Right atrium auricular region (tissue), 2 donors: ENCODE measurements at regions not wholly inside any gene's neighbourhood (a gene's known extent, or its start where the extent isn't known, plus 50 kb on each side); places are given as distances from the start of the nearest gene placed in this dataset.

Experiments
- DNase-seq: peaks from one replicate; pipeline ENCODE4 v3.0.0-alpha.2; 2019; ENCODE audit warnings: low spot score
- H3K27ac ChIP-seq, 2 donors: fragments of 200-600 bp; sonication (generic); 1 replicate in 1 of 2; 2 replicates in 1 of 2; pipeline ENCODE4 v1.5.1; 2016 to 2019
- H3K27me3 ChIP-seq, 2 donors: fragments of 200-600 bp; sonication (generic); one replicate each; pipeline versions ENCODE4 v1.5.1 to v1.6.0; 2017 to 2019
- H3K36me3 ChIP-seq: fragments of 200-600 bp; sonication (generic); one replicate; pipeline ENCODE4 v1.5.1; 2016
- H3K4me1 ChIP-seq, 2 donors: fragments of 200-600 bp; sonication (generic); one replicate each; pipeline versions ENCODE4 v1.5.1 to v1.6.0; 2017 to 2019
- H3K4me3 ChIP-seq, 2 donors: fragments of 200-600 bp; sonication (generic); 1 replicate in 1 of 2; 2 replicates in 1 of 2; pipeline ENCODE4 v1.5.1; 2017 to 2019; ENCODE audit warnings: mild to moderate bottlenecking in 1 of 2, moderate library complexity in 1 of 2
- H3K9me3 ChIP-seq, 2 donors: fragments of 200-600 bp; sonication (generic); one replicate each; pipeline ENCODE4 v1.5.1; 2019
- TF ChIP-seq, protein P1 (sequence below), 2 donors: fragments of 200-600 bp; sonication (generic); IDR thresholded peaks; one replicate each; pipeline ENCODE4 v1.5.1; 2019; ENCODE audit warnings: antibody characterized with exemption in 2 of 2

DNA sequence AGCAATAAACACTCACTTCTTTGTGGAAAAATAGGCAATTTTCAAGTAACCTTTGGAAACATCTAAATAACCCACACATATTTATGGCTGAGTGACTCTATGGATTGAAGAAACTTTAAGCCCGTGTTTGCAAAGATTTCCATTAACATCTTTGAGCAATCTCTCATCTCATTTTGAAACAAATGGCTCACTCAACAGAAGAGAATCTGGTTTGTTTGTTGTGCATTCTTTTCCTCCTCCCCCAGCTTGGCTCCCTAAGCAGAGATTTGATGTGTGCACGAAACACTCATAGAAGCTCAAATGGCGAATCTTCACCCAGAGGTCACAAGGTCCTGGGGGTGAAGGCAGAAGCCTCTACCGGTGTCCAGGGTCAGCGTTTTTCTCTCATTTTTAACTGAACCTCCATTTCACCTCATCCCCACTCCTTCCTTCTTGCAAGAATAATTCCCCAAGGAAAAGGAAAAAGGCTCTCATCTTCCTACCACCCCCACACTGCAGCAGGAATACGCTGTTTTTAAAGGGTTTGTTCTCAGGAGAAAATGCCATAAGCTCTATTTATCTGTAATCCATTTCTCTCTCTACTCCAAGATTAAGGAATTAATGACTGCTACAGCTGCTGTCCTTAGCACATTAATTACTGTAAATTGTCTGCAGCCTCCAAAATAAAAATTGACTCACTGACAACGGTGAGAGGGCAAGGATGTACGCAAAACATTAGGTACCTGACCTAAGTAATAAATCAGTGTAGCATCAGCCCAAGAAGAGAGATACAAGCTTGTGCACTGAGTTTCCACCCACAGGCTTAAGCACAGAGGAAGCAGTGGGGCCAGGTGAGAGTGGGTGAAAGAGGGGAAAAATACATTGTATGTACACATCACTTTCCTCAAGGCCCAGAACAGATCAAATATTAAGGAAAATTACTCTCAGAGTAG lies 307.6 kb upstream of the NOCT start:
- no peaks in the 10 kb centered on the region for H3K27me3 ChIP-seq
- H3K4me1 ChIP-seq: no peaks in the 10 kb centered on the region
- TF ChIP-seq, protein P1, sequence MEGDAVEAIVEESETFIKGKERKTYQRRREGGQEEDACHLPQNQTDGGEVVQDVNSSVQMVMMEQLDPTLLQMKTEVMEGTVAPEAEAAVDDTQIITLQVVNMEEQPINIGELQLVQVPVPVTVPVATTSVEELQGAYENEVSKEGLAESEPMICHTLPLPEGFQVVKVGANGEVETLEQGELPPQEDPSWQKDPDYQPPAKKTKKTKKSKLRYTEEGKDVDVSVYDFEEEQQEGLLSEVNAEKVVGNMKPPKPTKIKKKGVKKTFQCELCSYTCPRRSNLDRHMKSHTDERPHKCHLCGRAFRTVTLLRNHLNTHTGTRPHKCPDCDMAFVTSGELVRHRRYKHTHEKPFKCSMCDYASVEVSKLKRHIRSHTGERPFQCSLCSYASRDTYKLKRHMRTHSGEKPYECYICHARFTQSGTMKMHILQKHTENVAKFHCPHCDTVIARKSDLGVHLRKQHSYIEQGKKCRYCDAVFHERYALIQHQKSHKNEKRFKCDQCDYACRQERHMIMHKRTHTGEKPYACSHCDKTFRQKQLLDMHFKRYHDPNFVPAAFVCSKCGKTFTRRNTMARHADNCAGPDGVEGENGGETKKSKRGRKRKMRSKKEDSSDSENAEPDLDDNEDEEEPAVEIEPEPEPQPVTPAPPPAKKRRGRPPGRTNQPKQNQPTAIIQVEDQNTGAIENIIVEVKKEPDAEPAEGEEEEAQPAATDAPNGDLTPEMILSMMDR (IDR thresholded peaks at IDR 0.05): no peak
- H3K27ac ChIP-seq: no peak overlapping the region
- DNase-seq: no peak
- H3K36me3 ChIP-seq: no peaks in the 10 kb centered on the region
- no peak overlapping the region for H3K4me3 ChIP-seq
- H3K9me3 ChIP-seq: no peaks in the 10 kb centered on the region

DNA sequence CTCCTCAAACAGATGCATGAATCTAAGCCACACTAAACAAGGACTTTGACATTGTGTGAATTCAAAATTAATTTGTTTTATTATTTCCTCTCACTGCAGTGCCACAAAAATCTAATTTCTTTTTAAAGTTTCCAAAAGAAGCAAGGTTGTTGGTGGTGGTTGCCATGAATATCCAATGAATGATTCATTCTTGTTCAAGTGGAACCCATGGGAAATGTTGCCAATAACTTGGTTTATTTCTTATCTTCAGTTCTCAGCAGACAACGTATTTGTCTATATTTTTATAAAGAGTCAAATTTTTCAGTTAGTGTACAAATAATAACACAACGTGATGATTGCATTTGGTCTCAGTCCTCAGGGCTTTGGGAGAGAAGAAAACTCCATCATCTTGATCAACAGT lies 309.4 kb upstream of the NOCT start:
- Histone ChIP-seq H3K9me3 (no peaks in the 10 kb centered on the region), H3K27ac (no peak overlapping the region), H3K27me3 (no peaks in the 10 kb centered on the region), H3K4me1 (no peaks in the 10 kb centered on the region), H3K36me3 (no peaks in the 10 kb centered on the region), H3K4me3 (no peak overlapping the region)
- no peak for DNase-seq
- TF ChIP-seq, protein P1 (IDR thresholded peaks at IDR 0.05): no peak

DNA sequence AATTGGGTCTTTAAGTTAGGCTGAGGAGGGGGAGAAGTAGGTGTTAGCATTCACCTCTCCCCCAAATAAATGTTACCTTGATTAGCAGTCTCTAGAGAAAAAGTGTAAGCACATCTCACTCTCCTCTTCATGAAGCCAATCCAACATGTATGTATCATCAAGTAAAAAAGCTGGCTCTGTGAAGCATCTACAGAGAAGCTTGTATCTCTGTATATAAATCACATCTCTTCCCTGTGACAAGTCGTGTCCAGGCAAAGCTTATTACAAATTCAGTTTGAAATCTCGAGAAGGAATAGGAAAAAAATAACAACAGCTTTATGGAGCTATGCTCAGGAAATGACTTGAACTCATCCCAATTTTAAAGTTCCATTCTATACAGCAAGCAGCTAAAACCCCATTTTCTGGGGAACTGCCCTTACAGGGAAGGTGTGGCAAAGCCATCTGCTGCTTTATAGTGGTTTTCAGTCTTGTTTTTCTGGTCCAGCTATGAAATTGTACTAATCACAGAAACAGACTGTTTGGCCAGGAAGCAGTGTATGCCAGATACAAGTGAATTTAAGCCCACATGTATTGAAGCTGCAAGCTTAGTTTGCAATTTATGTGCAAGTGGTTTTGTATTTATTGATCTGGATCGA lies 313.3 kb upstream of the NOCT start:
- Histone ChIP-seq H3K4me1 (no peaks in the 10 kb centered on the region), H3K27ac (no peak overlapping the region), H3K27me3 (no peaks in the 10 kb centered on the region), H3K9me3 (no peaks in the 10 kb centered on the region), H3K36me3 (no peaks in the 10 kb centered on the region), H3K4me3 (no peak overlapping the region)
- DNase-seq: no peak
- TF ChIP-seq, protein P1 (IDR thresholded peaks at IDR 0.05): no peak

DNA sequence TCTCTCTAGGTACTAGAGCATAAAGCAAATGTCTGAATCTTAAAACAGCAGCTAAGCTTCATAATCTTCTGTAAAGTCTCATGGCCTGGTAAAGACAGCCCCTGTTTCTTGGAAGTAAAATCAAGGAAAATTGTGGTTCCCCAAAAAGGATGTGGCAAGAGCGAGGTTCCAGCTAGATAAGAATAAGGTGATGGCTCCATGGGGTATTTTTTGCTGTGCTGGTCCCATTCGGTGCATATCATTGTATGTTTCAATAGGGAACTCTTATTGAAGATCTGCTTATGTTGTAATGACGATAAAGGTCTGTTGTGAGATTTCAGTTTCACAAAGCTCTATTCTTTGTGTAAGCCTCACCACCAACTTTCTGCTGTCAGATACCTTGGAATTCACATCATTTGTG lies 316.9 kb upstream of the NOCT start:
- H3K4me1 ChIP-seq: no peaks in the 10 kb centered on the region
- DNase-seq: no peak
- H3K9me3 ChIP-seq: no peaks in the 10 kb centered on the region
- TF ChIP-seq, protein P1 (IDR thresholded peaks at IDR 0.05): no peak
- no peak overlapping the region for H3K27ac ChIP-seq
- H3K27me3 ChIP-seq: no peaks in the 10 kb centered on the region
- no peaks in the 10 kb centered on the region for H3K36me3 ChIP-seq
- no peak overlapping the region for H3K4me3 ChIP-seq

DNA sequence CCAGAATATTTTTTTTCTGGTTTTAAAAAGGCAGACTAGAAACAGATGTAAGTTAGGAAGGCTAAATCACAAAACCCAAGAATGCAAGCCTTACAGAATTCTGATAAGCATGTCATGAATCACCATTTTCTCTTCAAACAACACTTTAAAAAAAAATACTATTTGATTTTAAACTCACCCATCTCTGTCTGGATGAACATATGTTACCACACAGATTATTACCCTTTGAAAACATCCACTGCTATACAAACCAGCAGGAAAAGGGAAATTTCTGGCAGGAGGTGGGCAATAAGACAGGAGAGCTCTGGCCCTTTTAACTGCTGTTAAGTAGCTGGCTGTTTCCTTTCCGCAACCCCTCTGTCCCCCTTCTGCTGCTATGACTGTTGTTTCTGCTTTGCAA lies 317.7 kb upstream of the NOCT start:
- H3K4me3 ChIP-seq: no peak overlapping the region
- DNase-seq: no peak
- TF ChIP-seq, protein P1 (IDR thresholded peaks at IDR 0.05): no peak

More for the DNA sequence above, 317.7 kb upstream of the NOCT start:
- no peaks in the 10 kb centered on the region for H3K9me3 ChIP-seq
- no peaks in the 10 kb centered on the region for H3K36me3 ChIP-seq
- H3K27ac ChIP-seq: no peak overlapping the region
- no peaks in the 10 kb centered on the region for H3K27me3 ChIP-seq
- no peaks in the 10 kb centered on the region for H3K4me1 ChIP-seq
